ENCODE measurements at regions not wholly inside any gene's neighbourhood (a gene's known extent, or its start where the extent isn't known, plus 50 kb on each side); places are given as distances from the start of the nearest gene placed in this dataset.

DNA sequence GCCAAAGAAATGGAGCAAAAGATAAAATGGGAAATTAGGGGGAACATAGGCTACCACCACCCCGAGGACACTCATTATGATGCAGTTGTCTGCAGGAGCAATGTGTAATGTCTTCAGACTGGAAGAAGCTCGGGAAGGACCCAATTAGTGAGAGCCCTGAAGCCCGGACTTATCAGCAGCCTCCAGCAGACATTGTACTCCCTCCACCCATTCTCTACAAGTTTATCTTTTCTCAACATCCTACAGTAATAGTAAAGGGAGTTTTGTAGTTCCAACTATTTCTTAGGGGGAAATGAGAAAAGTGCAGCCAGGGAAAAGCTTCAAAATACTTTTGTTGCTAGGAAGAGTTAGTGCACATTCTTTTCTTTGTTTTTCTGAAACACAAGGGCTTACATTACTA, 657.3 kb upstream of the COBL start:
- H3K4me1 ChIP-seq, result no peaks in the 10 kb centered on the region
- no peaks in the 10 kb centered on the region for H3K36me3 ChIP-seq
- no peak overlapping the region for H3K4me3 ChIP-seq
- ATAC-seq, result no peak
- no peak for DNase-seq
- intact Hi-C loops (cut with DNase I), result no loop called here
- H3K27ac ChIP-seq, result no peak overlapping the region
- no peak for TF ChIP-seq CTCF (IDR thresholded peaks at IDR 0.05)
- no peaks in the 10 kb centered on the region for H3K27me3 ChIP-seq
- H3K9me3 ChIP-seq, result no peaks in the 10 kb centered on the region

DNA sequence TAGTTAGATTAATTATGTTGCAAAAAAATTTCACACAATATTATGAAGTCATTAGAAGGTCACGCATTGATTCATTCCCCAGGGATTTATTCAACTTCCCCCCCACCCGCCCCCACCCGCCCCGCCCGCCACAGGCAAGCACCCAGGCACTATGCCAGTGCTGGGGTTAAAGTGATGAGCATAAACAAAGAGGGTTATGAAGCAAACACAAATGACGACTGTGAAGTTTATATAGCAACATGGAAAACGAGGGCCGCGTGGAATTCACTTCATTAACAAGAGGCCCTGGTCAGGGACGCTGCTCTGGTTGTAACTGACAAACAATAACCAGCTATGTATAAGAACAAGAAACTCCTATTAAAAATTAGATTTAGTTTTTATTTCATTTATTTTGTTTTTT, 656.5 kb upstream of the COBL start:
- no peak for DNase-seq
- intact Hi-C loops (cut with DNase I), result no loop called here
- ATAC-seq, result no peak

DNA sequence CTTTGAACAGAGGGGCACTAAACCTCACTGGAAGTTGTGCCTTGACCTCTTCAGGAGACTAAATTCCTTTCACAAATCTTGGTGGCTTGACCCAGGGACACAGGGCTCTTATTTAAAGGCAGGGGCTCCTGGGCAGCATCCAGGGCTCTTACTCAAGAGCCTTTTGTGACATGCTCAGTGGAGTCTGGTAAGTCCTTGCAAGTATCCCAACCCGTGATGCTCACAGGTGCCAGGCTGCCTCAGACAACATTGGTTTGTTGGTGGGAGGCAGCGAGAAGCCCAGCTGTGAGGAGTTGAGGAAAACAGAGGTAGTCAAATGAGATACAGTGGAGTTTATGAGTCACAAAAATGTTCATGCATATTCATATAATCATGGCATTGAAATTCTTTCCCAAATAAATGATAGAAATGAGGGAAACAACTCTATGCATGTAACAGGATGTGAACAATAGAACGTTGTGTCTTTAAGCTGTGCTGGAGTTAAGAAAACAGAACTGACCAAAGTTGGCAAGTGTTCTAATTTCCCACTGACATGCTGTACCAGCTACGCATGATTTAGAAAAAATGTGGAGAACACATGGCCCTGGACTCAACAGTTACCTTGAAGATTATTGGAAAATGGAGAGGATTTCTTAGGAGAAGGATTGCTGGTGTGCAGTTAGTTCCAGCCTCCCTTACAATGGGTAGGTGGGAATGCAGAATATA, 654.5 kb upstream of the COBL start:
- Histone ChIP-seq H3K36me3 (no peaks in the 10 kb centered on the region), H3K4me3 (no peak overlapping the region), H3K27ac (no peak overlapping the region), H3K9me3 (no peaks in the 10 kb centered on the region), H3K27me3 (no peaks in the 10 kb centered on the region), H3K4me1 (no peaks in the 10 kb centered on the region)
- ATAC-seq, result no peak
- intact Hi-C loops (cut with DNase I), result no loop called here
- no peak for DNase-seq
- no peak for TF ChIP-seq CTCF (IDR thresholded peaks at IDR 0.05)

More for the DNA sequence above, 656.5 kb upstream of the COBL start:
- no peaks in the 10 kb centered on the region for H3K36me3 ChIP-seq
- no peak overlapping the region for H3K4me3 ChIP-seq
- H3K4me1 ChIP-seq, result no peaks in the 10 kb centered on the region
- H3K9me3 ChIP-seq, result no peaks in the 10 kb centered on the region
- H3K27me3 ChIP-seq, result no peaks in the 10 kb centered on the region
- TF ChIP-seq CTCF (IDR thresholded peaks at IDR 0.05), result no peak
- no peak overlapping the region for H3K27ac ChIP-seq

GRCh38 chr7:51968461-51968860, 651.9 kb upstream of the COBL start:
- intact Hi-C loops (cut with DNase I), result no loop called here
- Histone ChIP-seq H3K36me3 (no peaks in the 10 kb centered on the region), H3K27me3 (no peaks in the 10 kb centered on the region), H3K4me3 (no peak overlapping the region), H3K9me3 (no peaks in the 10 kb centered on the region), H3K27ac (no peak overlapping the region), H3K4me1 (no peaks in the 10 kb centered on the region)
- no peak for TF ChIP-seq CTCF (IDR thresholded peaks at IDR 0.05)
- DNase-seq (no peak), ATAC-seq (no peak)

DNA sequence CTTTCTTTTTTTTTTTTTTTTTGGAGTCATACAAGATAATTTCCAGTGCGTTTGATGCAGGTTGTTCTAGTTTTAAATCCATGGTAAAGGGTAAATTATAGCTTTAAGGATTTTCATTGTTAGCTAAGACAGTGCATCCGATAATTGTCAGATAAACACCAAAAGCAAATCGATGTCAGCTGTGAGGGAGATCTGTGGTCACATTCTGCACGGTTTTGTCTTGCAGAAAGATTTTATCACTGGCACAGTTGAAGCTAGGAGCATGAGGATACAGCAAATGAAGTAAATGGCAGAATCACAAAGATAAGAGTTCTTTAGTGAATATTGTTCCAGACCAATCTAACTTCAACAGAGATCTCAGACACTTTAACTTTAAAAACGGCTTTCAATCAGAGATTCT, 648.8 kb upstream of the COBL start:
- DNase-seq (no peak), ATAC-seq (no peak)
- Histone ChIP-seq H3K27ac (no peak overlapping the region), H3K36me3 (no peaks in the 10 kb centered on the region), H3K27me3 (no peaks in the 10 kb centered on the region), H3K4me3 (no peak overlapping the region), H3K4me1 (no peaks in the 10 kb centered on the region), H3K9me3 (no peaks in the 10 kb centered on the region)
- intact Hi-C loops (cut with DNase I), result no loop called here
- no peak for TF ChIP-seq CTCF (IDR thresholded peaks at IDR 0.05)

DNA sequence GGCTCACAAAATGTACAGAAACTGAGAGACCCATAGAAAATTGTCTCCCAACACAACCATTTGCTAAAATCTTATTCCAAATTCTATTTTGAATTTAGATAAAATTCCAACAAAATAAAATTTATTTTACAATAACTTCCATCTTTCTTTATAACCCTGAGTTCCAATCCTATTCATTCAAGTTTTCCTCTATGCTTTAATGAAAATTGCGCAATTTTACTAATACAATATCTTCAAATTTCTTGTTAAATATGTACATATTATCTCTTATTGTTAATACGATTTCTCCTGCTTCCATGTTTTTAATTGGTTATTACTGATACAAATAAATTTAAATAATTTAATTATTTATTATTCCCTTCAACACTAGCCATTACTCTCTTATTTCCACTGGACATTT, 645.2 kb upstream of the COBL start:
- H3K4me3 ChIP-seq, result no peak overlapping the region
- no peak for TF ChIP-seq CTCF (IDR thresholded peaks at IDR 0.05)
- no peaks in the 10 kb centered on the region for H3K4me1 ChIP-seq
- H3K27ac ChIP-seq, result no peak overlapping the region
- intact Hi-C loops (cut with DNase I), result no loop called here
- H3K27me3 ChIP-seq, result no peaks in the 10 kb centered on the region
- ATAC-seq (no peak), DNase-seq (no peak)
- H3K36me3 ChIP-seq, result no peaks in the 10 kb centered on the region
- H3K9me3 ChIP-seq, result no peaks in the 10 kb centered on the region
